Lower lobe of right lung (tissue), 2 donors: ENCODE measurements at regions not wholly inside any gene's neighbourhood (a gene's known extent, or its start where the extent isn't known, plus 50 kb on each side); places are given as distances from the start of the nearest gene placed in this dataset.

Source experiments
- ATAC-seq, 2 donors: fragments of 200-7000 bp; cut with Tn5 transposase; one replicate each; pipeline ENCODE4 v1.9.1; 2020 to 2022; ENCODE audit warnings: mild to moderate bottlenecking in 2 of 2, moderate library complexity in 2 of 2
- DNase-seq: peaks from one replicate; pipeline ENCODE4 v3.0.0-alpha.2; 2020
- H3K27ac ChIP-seq: fragments of 200-600 bp; one replicate; pipeline ENCODE4 v1.8.0; 2022
- H3K27me3 ChIP-seq: fragments of 200-600 bp; one replicate; pipeline ENCODE4 v1.8.0; 2022; ENCODE audit warnings: low read depth
- H3K36me3 ChIP-seq: fragments of 200-600 bp; one replicate; pipeline ENCODE4 v1.8.0; 2022; ENCODE audit warnings: mild to moderate bottlenecking
- H3K4me1 ChIP-seq: fragments of 200-600 bp; one replicate; pipeline ENCODE4 v1.8.0; 2022
- H3K4me3 ChIP-seq: fragments of 200-600 bp; one replicate; pipeline ENCODE4 v1.8.0; 2022; ENCODE audit warnings: mild to moderate bottlenecking
- H3K9me3 ChIP-seq: fragments of 200-600 bp; one replicate; pipeline ENCODE4 v1.8.0; 2022
- intact Hi-C: fragments of 100-400 bp; cut with DNase I; formaldehyde crosslinking; loops from one replicate; pipeline ENCODE4 v1.11.0; 2022
- TF ChIP-seq, protein P1 (sequence below): fragments of 200-600 bp; IDR thresholded peaks from one replicate; pipeline ENCODE4 v1.8.0; 2022; ENCODE audit warnings: antibody characterized with exemption, mild to moderate bottlenecking
- donor health status: DM: no; HTN: yes; CAD: no; lungs with severe emphysema.

DNA sequence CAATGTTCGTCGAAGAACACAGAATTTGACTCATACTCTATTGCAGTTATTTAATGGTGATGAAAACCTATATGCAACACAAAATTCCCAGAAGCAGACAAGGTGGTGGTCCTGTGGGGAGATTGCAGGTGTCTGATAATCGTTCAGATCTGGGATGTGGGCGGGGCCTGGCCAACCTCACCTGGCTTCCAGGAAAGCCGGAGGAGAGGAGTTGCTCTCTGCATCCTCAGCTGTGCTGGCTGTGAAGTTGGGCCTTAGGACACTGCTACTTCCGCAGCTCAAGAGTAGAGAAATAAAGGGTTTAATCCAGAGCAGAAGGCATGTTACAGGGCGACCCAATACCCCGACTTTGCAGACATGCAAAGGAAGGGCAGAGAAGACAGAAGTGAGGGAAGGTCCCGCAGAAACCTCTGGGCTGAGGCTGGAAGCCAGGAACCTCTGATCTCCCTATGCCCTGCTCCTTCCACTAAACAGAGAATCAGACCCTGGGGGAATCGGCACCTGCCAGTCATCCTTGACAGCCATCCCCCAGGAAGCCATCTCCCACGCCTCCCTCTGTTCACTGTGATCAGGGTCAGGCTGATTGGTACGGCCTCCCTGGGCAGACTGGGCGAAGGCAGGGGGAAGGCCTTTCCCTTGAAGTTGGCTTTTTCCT lies 590.3 kb downstream of the AJAP1 start:
- H3K27me3 ChIP-seq, result no peaks in the 10 kb centered on the region
- intact Hi-C loops, result no loop called here
- no peaks in the 10 kb centered on the region for H3K4me1 ChIP-seq
- no peak for DNase-seq
- H3K27ac ChIP-seq, result no peak overlapping the region
- TF ChIP-seq, protein P1, sequence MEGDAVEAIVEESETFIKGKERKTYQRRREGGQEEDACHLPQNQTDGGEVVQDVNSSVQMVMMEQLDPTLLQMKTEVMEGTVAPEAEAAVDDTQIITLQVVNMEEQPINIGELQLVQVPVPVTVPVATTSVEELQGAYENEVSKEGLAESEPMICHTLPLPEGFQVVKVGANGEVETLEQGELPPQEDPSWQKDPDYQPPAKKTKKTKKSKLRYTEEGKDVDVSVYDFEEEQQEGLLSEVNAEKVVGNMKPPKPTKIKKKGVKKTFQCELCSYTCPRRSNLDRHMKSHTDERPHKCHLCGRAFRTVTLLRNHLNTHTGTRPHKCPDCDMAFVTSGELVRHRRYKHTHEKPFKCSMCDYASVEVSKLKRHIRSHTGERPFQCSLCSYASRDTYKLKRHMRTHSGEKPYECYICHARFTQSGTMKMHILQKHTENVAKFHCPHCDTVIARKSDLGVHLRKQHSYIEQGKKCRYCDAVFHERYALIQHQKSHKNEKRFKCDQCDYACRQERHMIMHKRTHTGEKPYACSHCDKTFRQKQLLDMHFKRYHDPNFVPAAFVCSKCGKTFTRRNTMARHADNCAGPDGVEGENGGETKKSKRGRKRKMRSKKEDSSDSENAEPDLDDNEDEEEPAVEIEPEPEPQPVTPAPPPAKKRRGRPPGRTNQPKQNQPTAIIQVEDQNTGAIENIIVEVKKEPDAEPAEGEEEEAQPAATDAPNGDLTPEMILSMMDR, result no peak
- H3K4me3 ChIP-seq, result no peak overlapping the region
- no peak for ATAC-seq
- no peaks in the 10 kb centered on the region for H3K9me3 ChIP-seq
- H3K36me3 ChIP-seq, result no peaks in the 10 kb centered on the region

- no peaks in the 10 kb centered on the region for H3K27me3 ChIP-seq
- H3K4me3 ChIP-seq, result no peak overlapping the region
- ATAC-seq (no peak), DNase-seq (no peak)
- H3K27ac ChIP-seq, result no peak overlapping the region
- no peaks in the 10 kb centered on the region for H3K9me3 ChIP-seq
- intact Hi-C loops, result no loop called here
- TF ChIP-seq, protein P1, result no peak
- H3K4me1 ChIP-seq, result no peaks in the 10 kb centered on the region
- no peaks in the 10 kb centered on the region for H3K36me3 ChIP-seq
Observed at GRCh38 chr1:5242850-5243249, 588.4 kb downstream of the AJAP1 start.

GRCh38 chr1:5239911-5240310 lies 585.5 kb downstream of the AJAP1 start:
- no peaks in the 10 kb centered on the region for H3K4me1 ChIP-seq
- no peak overlapping the region for H3K27ac ChIP-seq
- no peaks in the 10 kb centered on the region for H3K36me3 ChIP-seq
- no peak for DNase-seq
- intact Hi-C loops, result no loop called here
- H3K4me3 ChIP-seq, result no peak overlapping the region
- no peaks in the 10 kb centered on the region for H3K9me3 ChIP-seq
- no peaks in the 10 kb centered on the region for H3K27me3 ChIP-seq
- TF ChIP-seq, protein P1, result no peak
- no peak for ATAC-seq

- intact Hi-C loops, result no loop called here
Observed at GRCh38 chr1:5238351-5239130, 584.1 kb downstream of the AJAP1 start.

DNA sequence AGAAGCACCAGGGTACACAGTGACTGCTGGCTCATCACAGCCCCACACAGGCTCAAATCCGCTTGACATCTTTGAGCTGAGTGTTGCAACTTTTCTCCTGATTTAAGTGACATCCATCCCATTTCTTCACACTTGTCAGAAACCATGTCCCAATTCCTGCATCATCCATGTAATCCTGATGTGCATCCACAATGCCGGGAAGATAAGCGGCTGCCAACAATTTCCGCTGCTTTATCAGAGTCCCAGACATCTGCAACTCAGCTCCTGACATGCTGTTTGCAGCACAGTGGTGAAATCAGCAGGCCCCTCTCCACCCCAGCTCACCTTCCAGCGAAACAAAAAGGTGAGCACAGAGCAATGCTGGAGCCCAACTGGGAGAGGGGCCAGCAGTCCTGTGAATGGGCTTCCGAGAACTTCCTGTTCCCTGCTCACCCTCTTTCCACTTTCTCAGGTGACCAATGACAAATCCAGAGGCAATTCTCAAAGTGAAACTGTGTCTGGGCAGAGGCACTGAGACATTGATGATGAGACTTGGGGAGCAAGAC lies 581.0 kb downstream of the AJAP1 start:
- TF ChIP-seq, protein P1, result no peak
- DNase-seq, result no peak
- intact Hi-C loops, result no loop called here
- Histone ChIP-seq H3K4me3 (no peak overlapping the region), H3K9me3 (no peaks in the 10 kb centered on the region), H3K27ac (no peak overlapping the region), H3K4me1 (no peaks in the 10 kb centered on the region), H3K27me3 (peaks cover 7% of the 10 kb centered on the region), H3K36me3 (no peaks in the 10 kb centered on the region)
- ATAC-seq, result no peak

More at GRCh38 chr1:5238351-5239130, 584.1 kb downstream of the AJAP1 start:
- H3K36me3 ChIP-seq, result no peaks in the 10 kb centered on the region
- H3K4me1 ChIP-seq, result no peaks in the 10 kb centered on the region
- no peak for ATAC-seq
- H3K9me3 ChIP-seq, result no peaks in the 10 kb centered on the region
- H3K27me3 ChIP-seq, result peaks cover 7% of the 10 kb centered on the region
- H3K27ac ChIP-seq, result no peak overlapping the region
- no peak for DNase-seq
- no peak overlapping the region for H3K4me3 ChIP-seq
- TF ChIP-seq, protein P1, result no peak
